HG03432 (cell line): ENCODE measurements at regions not wholly inside any gene's neighbourhood (a gene's known extent, or its start where the extent isn't known, plus 50 kb on each side); places are given as distances from the start of the nearest gene placed in this dataset.

Experiments
- ATAC-seq: cut with Tn5 transposase; IDR thresholded peaks from one replicate; pipeline ENCODE4 v1.9.1; 2021; ENCODE audit warnings: mild to moderate bottlenecking, moderate library complexity; ENCODE audit not compliant: unreplicated experiment

DNA sequence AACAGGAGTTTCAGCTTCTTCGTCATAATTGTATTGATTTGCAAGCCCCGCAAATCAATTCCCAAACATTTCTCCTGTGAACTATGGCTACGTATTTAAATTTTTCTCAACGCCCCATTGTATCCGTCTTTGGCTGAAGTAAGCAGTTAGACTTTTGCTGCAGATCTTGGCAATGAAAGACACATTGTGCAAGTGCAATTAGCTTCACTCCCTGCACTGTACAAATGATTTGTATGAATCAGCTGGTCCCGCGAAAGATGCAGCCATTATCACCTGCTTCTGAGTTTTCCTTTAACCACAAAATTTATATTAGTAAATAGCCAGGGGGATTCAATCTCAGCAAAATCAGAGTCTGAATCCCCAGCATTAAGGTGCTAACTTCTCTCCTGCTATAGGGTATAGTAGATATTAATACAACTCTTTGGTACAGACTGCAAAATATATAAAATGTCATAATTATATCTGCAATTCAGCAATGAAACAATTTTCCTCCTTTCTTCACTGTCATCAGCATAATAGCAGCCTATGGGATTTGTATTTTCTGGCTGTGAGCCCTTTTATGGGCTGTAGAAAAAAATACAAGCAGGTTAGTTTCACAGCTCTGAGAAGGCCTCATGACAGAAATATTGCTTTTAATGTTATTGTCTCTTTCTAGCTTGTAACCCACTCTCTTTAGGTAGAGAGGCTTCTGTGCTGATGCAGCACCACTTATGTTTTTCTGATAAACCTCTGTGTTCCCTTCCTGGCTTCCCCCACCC, 68.4 kb upstream of the SMARCA2 start:
- ATAC-seq: no peak

DNA sequence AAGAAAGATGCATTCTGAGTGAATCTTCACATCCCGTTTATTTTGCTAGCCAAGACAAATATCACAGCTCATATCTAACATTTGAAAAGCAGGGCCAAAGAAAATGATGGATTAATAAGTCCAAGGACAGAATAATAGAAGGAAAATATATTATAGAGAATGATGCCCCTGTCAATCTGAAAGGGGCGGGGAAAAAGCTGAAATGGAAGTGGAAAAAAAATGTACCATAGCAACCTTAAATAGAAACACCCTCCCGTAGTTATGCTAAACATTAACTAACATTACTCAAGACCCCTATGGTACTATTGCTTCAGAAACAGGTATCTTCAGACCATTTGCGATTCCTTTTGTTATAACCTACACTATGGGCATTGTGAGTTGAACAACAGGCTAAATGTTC, 67.7 kb upstream of the SMARCA2 start:
- ATAC-seq: no peak

GRCh38 chr9:1948541-1948940, 66.6 kb upstream of the SMARCA2 start:
- ATAC-seq: no peak

- no peak for ATAC-seq
Observed at GRCh38 chr9:1951446-1951845, 63.7 kb upstream of the SMARCA2 start.

- no peak for ATAC-seq
Observed at GRCh38 chr9:1952001-1952400, 63.1 kb upstream of the SMARCA2 start.

- ATAC-seq: no peak
Observed at GRCh38 chr9:1954238-1954637, 60.9 kb upstream of the SMARCA2 start.

DNA sequence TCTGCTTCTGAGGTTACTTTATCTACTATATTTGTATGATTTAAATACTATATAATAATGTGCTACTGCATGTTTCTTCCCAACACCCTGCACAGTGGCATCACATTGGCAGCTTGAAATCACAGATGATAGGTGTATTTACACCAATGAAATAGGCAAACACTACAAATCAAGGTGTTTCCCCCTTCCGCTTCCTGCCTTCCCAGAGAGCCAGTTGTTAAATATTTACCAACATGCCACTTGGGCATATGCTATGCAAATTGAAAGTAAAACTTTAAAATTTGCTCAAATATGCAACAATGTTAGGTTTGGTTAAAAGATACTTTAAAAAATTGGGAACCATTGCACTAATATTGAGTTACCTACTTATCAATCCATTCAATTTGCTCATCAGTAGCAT, 58.2 kb upstream of the SMARCA2 start:
- no peak for ATAC-seq

- ATAC-seq: no peak
Observed at GRCh38 chr9:1957856-1958255, 57.3 kb upstream of the SMARCA2 start.

DNA sequence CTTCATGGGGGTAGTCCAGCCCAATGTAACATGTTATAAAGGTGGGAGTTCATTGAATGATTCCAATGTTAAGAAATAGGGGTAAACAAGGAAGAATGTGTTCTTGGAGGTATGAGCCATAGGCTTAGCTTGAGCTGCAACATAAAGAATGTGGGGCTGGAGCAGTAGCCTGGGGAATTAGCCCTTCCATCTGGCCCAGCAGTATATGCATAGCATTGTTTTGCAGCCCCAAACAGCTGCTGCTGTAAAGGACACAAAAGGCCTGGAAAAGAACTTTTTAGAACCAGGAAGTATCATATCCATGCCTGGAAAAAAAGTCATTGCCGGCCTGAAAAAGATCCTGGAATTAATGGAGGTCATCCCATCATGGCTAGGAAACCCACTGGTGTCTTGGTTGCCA, 55.8 kb upstream of the SMARCA2 start:
- no peak for ATAC-seq

- ATAC-seq: no peak
Observed at GRCh38 chr9:1960342-1961042, 54.7 kb upstream of the SMARCA2 start.

GRCh38 chr9:1962122-1962521, 53.0 kb upstream of the SMARCA2 start:
- no peak for ATAC-seq

DNA sequence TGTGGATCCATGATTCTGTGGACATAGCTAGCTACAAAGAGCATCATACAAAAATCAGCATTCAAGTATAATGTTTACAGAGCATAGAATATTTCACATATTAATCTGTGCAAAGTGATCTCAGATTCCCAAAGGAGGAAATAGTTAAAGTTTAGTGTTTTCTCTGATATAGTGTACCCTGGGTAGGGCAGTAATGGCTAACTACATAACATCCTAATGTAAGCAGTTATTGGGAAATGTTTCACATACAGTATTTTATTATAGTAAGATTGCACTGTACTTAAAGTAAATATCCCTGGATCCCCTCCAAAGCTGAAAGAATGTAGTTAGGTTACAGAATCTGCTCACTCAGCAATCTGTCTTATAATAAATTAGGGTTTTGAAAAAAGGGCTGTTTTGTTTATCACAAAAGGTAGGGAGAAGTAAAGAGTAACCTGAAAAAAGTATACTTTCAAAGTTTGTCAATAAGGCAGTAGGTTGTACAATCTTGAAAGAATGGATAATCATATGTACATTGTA, 52.5 kb upstream of the SMARCA2 start:
- ATAC-seq: no peak

GRCh38 chr9:1964093-1964492, 51.1 kb upstream of the SMARCA2 start:
- ATAC-seq: no peak
